H1 (cell line): ENCODE measurements at regions not wholly inside any gene's neighbourhood (a gene's known extent, or its start where the extent isn't known, plus 50 kb on each side); places are given as distances from the start of the nearest gene placed in this dataset.

Source experiments
- CTCF ChIA-PET: fragments of 300-600 bp; sonication (Branson Sonifier 250); formaldehyde crosslinking; loops from one replicate; lab custom pipeline; 2021; ENCODE audit not compliant: partially characterized antibody; lab: Charles Lee
- POLR2A ChIA-PET: fragments of 300-600 bp; sonication (Branson Sonifier 250); formaldehyde crosslinking; loops from one replicate; lab custom pipeline; 2021; ENCODE audit warnings: inconsistent platforms; ENCODE audit not compliant: partially characterized antibody; lab: Charles Lee
- DNase-seq, 2 experiments: peaks; one replicate each; pipeline versions ENCODE4 v3.0.0 to v3.0.0-alpha.2; 2010 to 2022; ENCODE audit warnings: low spot score in 2 of 2, low read depth in 1 of 2, mixed read lengths in 1 of 2
- FAIRE-seq: peaks from 2 replicates; lab custom pipeline; 2011; peaks lifted over from hg19 to GRCh38; lab: Jason Lieb, UNC
- H2AFZ ChIP-seq: 2 replicates; pipeline ENCODE4 v1.8.1; 2012; ENCODE audit warnings: low read length, inconsistent platforms
- H2AK5ac ChIP-seq: 2 replicates; pipeline ENCODE4 v1.6.1; 2013; ENCODE audit warnings: low read depth, low read length
- H2BK120ac ChIP-seq: replicated peaks from 2 replicates; pipeline ENCODE3; 2013; ENCODE audit warnings: low read depth, low read length, inconsistent platforms
- H2BK12ac ChIP-seq: 2 replicates; pipeline ENCODE4 v1.6.1; 2013; ENCODE audit warnings: low read depth, low read length
- H2BK15ac ChIP-seq: 2 replicates; pipeline ENCODE4 v1.6.1; 2013; ENCODE audit warnings: low read length
- H2BK20ac ChIP-seq: 2 replicates; pipeline ENCODE4 v1.6.1; 2013; ENCODE audit warnings: low read length
- H2BK5ac ChIP-seq: 2 replicates; pipeline ENCODE4 v1.6.1; 2013; ENCODE audit warnings: low read depth, low read length
- H3K14ac ChIP-seq: 2 replicates; pipeline ENCODE4 v1.6.1; 2013; ENCODE audit warnings: inconsistent platforms; ENCODE audit not compliant: insufficient read length
- H3K18ac ChIP-seq: 2 replicates; pipeline ENCODE4 v1.6.1; 2013; ENCODE audit warnings: low read length; ENCODE audit errors: extremely low read depth
- H3K23ac ChIP-seq: 2 replicates; pipeline ENCODE4 v1.6.1; 2013; ENCODE audit warnings: inconsistent platforms; ENCODE audit not compliant: insufficient read length
- H3K23me2 ChIP-seq: 2 replicates; pipeline ENCODE4 v1.6.1; 2013; ENCODE audit warnings: low read depth, low read length
- H3K27ac ChIP-seq: 2 replicates; pipeline ENCODE4 v1.6.1; 2011; ENCODE audit warnings: low read depth, low read length, inconsistent platforms
- H3K27me3 ChIP-seq, 4 experiments: replicated peaks in 1 of 4; 1 replicate in 1 of 4; 2 replicates in 3 of 4; pipeline versions ENCODE4 v1.6.1 to v1.8.1; 2011 to 2013; ENCODE audit warnings: low read length in 3 of 4, mild to moderate bottlenecking in 3 of 4, inconsistent platforms in 2 of 4, mixed read lengths in 2 of 4, moderate library complexity in 1 of 4; ENCODE audit not compliant: control insufficient read depth in 3 of 4, insufficient read depth in 3 of 4; ENCODE audit errors: extremely low read depth in 1 of 4
- H3K36me3 ChIP-seq, 4 experiments: 2 replicates each; pipeline versions ENCODE4 v1.6.1 to v1.8.1; 2011 to 2013; ENCODE audit warnings: mild to moderate bottlenecking in 4 of 4, low read length in 3 of 4, moderate library complexity in 2 of 4, control low read depth in 1 of 4, inconsistent platforms in 1 of 4; ENCODE audit not compliant: insufficient read depth in 4 of 4, control insufficient read depth in 2 of 4
- H3K4ac ChIP-seq: replicated peaks from 2 replicates; pipeline ENCODE3; 2013; ENCODE audit warnings: low read length, low read depth, mixed read lengths, inconsistent platforms; ENCODE audit not compliant: insufficient read length
- H3K4me1 ChIP-seq, 4 experiments: replicated peaks in 1 of 4; 1 replicate in 1 of 4; 2 replicates in 3 of 4; pipeline versions ENCODE4 v1.6.1 to v1.8.1; 2011 to 2013; ENCODE audit warnings: low read length in 3 of 4, inconsistent platforms in 2 of 4, mixed read lengths in 1 of 4; ENCODE audit not compliant: insufficient read depth in 4 of 4, control insufficient read depth in 3 of 4
- H3K4me2 ChIP-seq, 2 experiments: 2 replicates each; pipeline versions ENCODE4 v1.6.1 to v1.8.1; 2011 to 2013; ENCODE audit warnings: low read depth in 2 of 2, low read length in 2 of 2, control low read depth in 1 of 2, inconsistent platforms in 1 of 2, mild to moderate bottlenecking in 1 of 2; ENCODE audit not compliant: insufficient read depth in 1 of 2
- H3K4me3 ChIP-seq, 4 experiments: fragments of 200-600, 300-600 bp in 1 of 4; sonication (generic), shearing (Covaris generic), sonication (Bioruptor Twin) in 1 of 4; 2 replicates each; pipeline versions ENCODE4 v1.5.1 to v1.8.1; 2011 to 2016; ENCODE audit warnings: low read length in 4 of 4, low read depth in 3 of 4, control low read depth in 2 of 4, inconsistent platforms in 2 of 4, mild to moderate bottlenecking in 2 of 4, mixed read lengths in 1 of 4, moderate library complexity in 1 of 4; ENCODE audit not compliant: insufficient read depth in 2 of 4; ENCODE audit errors: extremely low read depth in 1 of 4
- H3K56ac ChIP-seq: replicated peaks from 2 replicates; pipeline ENCODE3; 2013; ENCODE audit warnings: low read depth, mild to moderate bottlenecking, mixed read lengths, low read length, inconsistent platforms; ENCODE audit not compliant: insufficient read length
- H3K79me1 ChIP-seq: 2 replicates; pipeline ENCODE4 v1.6.1; 2013; ENCODE audit warnings: low read depth, low read length, control low read depth
- H3K79me2 ChIP-seq, 2 experiments: 2 replicates each; pipeline versions ENCODE4 v1.6.1 to v1.8.1; 2012 to 2013; ENCODE audit warnings: low read length in 2 of 2, mild to moderate bottlenecking in 2 of 2, inconsistent platforms in 1 of 2; ENCODE audit not compliant: insufficient read depth in 2 of 2, control insufficient read depth in 1 of 2
- H3K9ac ChIP-seq, 4 experiments: replicated peaks in 1 of 4; 1 replicate in 1 of 4; 2 replicates in 3 of 4; pipeline versions ENCODE4 v1.6.1 to v1.8.1; 2011 to 2013; ENCODE audit warnings: low read depth in 3 of 4, low read length in 3 of 4, control low read depth in 2 of 4, mild to moderate bottlenecking in 2 of 4, moderate library complexity in 2 of 4, inconsistent platforms in 1 of 4; ENCODE audit errors: extremely low read depth in 1 of 4
- H3K9me3 ChIP-seq, 2 experiments: 2 replicates each; pipeline versions ENCODE4 v1.6.1 to v1.8.1; 2012 to 2013; ENCODE audit warnings: mild to moderate bottlenecking in 2 of 2, moderate library complexity in 2 of 2, control low read depth in 1 of 2, inconsistent platforms in 1 of 2, low read depth in 1 of 2, low read length in 1 of 2, mixed read lengths in 1 of 2; ENCODE audit not compliant: insufficient read depth in 2 of 2
- H4K20me1 ChIP-seq, 2 experiments: replicated peaks in 1 of 2; 2 replicates each; pipeline versions ENCODE3 to v1.8.1; 2011 to 2013; ENCODE audit warnings: inconsistent platforms in 2 of 2, low read length in 2 of 2, mild to moderate bottlenecking in 1 of 2; ENCODE audit not compliant: insufficient read depth in 2 of 2, control insufficient read depth in 1 of 2
- H4K5ac ChIP-seq: 2 replicates; pipeline ENCODE4 v1.6.1; 2013; ENCODE audit warnings: low read length, low read depth, mixed read lengths, inconsistent platforms; ENCODE audit not compliant: insufficient read length
- H4K8ac ChIP-seq: 2 replicates; pipeline ENCODE4 v1.8.0; 2013; ENCODE audit warnings: mild to moderate bottlenecking, moderate library complexity, low read length, inconsistent platforms; ENCODE audit not compliant: insufficient read depth; ENCODE audit errors: extremely low read depth
- H4K91ac ChIP-seq: replicated peaks from 2 replicates; pipeline ENCODE3; 2013; ENCODE audit warnings: low read length, mixed read lengths, inconsistent platforms; ENCODE audit not compliant: insufficient read length
- BCL11A ChIP-seq, 2 experiments: IDR thresholded peaks; one replicate each; pipeline ENCODE4 v1.6.1; 2011; ENCODE audit warnings: low read depth in 2 of 2, low read length in 2 of 2, mild to moderate bottlenecking in 2 of 2
- CHD2 ChIP-seq: IDR thresholded peaks from 2 replicates; pipeline ENCODE4 v1.6.1; 2012; ENCODE audit warnings: low read length, improper control_type of control experiment
- CTBP2 ChIP-seq: IDR thresholded peaks from 2 replicates; pipeline ENCODE4 v1.7.0; 2011; ENCODE audit warnings: borderline replicate concordance, mild to moderate bottlenecking, moderate library complexity, mixed read lengths, low read length; ENCODE audit not compliant: insufficient read depth, insufficient read length
- E2F6 ChIP-seq: IDR thresholded peaks from 2 replicates; pipeline ENCODE4 v1.6.1; 2012; ENCODE audit warnings: inconsistent platforms
- EP300 ChIP-seq, 2 experiments: IDR thresholded peaks; 1 replicate in 1 of 2; 2 replicates in 1 of 2; pipeline ENCODE4 v1.6.1; 2011 to 2012; ENCODE audit warnings: low read depth in 2 of 2, low read length in 2 of 2, mild to moderate bottlenecking in 2 of 2, borderline replicate concordance in 1 of 2, inconsistent platforms in 1 of 2, moderate library complexity in 1 of 2
- KDM1A ChIP-seq: fragments of 200-600, 300-600 bp; sonication (generic); IDR thresholded peaks from 2 replicates; pipeline ENCODE4 v1.7.1; 2016; ENCODE audit warnings: mild to moderate bottlenecking, low read length, borderline replicate concordance
- NRF1 ChIP-seq: IDR thresholded peaks from 2 replicates; pipeline ENCODE4 v1.6.1; 2011; ENCODE audit warnings: mild to moderate bottlenecking, low read depth, low read length, improper control_type of control experiment
- RAD21 ChIP-seq, 2 experiments: IDR thresholded peaks in 1 of 2; conservative IDR thresholded peaks in 1 of 2; 2 replicates each; pipeline ENCODE4 v1.6.1; 2011; ENCODE audit warnings: low read depth in 2 of 2, low read length in 2 of 2, improper control_type of control experiment in 1 of 2, inconsistent platforms in 1 of 2, mild to moderate bottlenecking in 1 of 2, moderate library complexity in 1 of 2
- SAP30 ChIP-seq: fragments of 300-600 bp; sonication (generic); IDR thresholded peaks from 2 replicates; pipeline ENCODE4 v1.7.1; 2012; ENCODE audit warnings: low read length, moderate library complexity, mild to moderate bottlenecking, inconsistent platforms; ENCODE audit not compliant: insufficient read depth, insufficient replicate concordance
- SIRT6 ChIP-seq: IDR thresholded peaks from one replicate; pipeline ENCODE4 v1.7.1; 2012; ENCODE audit warnings: low read length, inconsistent platforms
- TCF12 ChIP-seq: IDR thresholded peaks from 2 replicates; pipeline ENCODE4 v1.6.1; 2011; ENCODE audit warnings: low read depth, mild to moderate bottlenecking, low read length
- USF2 ChIP-seq: IDR thresholded peaks from 2 replicates; pipeline ENCODE4 v1.6.1; 2011; ENCODE audit warnings: low read length, improper control_type of control experiment
- WGBS, 2 experiments: shearing (Covaris generic) in 1 of 2; methylation state at CpG; one replicate each; pipeline versions ENCODE4 v1.1.6 to v1.1.7; 2013 to 2015; ENCODE audit warnings: low lambda C conversion rate in 2 of 2, mixed read lengths in 2 of 2, inconsistent platforms in 1 of 2, low coverage in 1 of 2, missing lambda C conversion rate in 1 of 2; ENCODE audit not compliant: insufficient replicate concordance in 2 of 2, insufficient coverage in 1 of 2, insufficient read length in 1 of 2; ENCODE audit errors: extremely low coverage in 1 of 2, missing lambda C conversion rate in 1 of 2; 5-methylcytosine and 5-hydroxymethylcytosine counted together

- H4K5ac ChIP-seq = no peak overlapping the region
- H2BK15ac ChIP-seq = no peak overlapping the region
- FAIRE-seq = no peak
- no peak overlapping the region for H4K91ac ChIP-seq
- H4K8ac ChIP-seq = no peak overlapping the region
- no peaks in the 10 kb centered on the region for H4K20me1 ChIP-seq
- no peak overlapping the region for H3K56ac ChIP-seq
- H3K9ac ChIP-seq = no peak overlapping the region
- H2BK5ac ChIP-seq = no peak overlapping the region
- ChIA-PET POLR2A (no interaction called here), CTCF (interaction anchor here (0.6 to 0.7 kb wide), 2 partner anchors 85 to 298 kb away, joined by 3 to 5 read pairs; no protein-coding TSS in a partner anchor)
- no peaks in the 10 kb centered on the region for H3K79me2 ChIP-seq
- H3K4me3 ChIP-seq = no peak overlapping the region
- no peaks in the 10 kb centered on the region for H3K79me1 ChIP-seq
- H3K23ac ChIP-seq = no peak overlapping the region
- no peak overlapping the region for H2BK12ac ChIP-seq
- H2BK20ac ChIP-seq = no peak overlapping the region
- H2AFZ ChIP-seq = no peak overlapping the region
- no peak overlapping the region for H3K4me2 ChIP-seq
- H3K27ac ChIP-seq = no peak overlapping the region
- DNase-seq = no peak
- H3K36me3 ChIP-seq = no peaks in the 10 kb centered on the region
- H3K4me1 ChIP-seq = no peaks in the 10 kb centered on the region; a peak in 1 of 7 replicates
- H3K9me3 ChIP-seq = peaks cover 9 to 13% of the 10 kb centered on the region in 2 experiments; a peak in 3 of 4 replicates
- 94% methylated on average over 6 of the region's 6 CpGs; no CpG with 5 or more reads in 1 of the 2 experiments for WGBS, 2 experiments
- H3K4ac ChIP-seq = no peak overlapping the region
- no peak overlapping the region for H3K14ac ChIP-seq
- no peak overlapping the region for H2AK5ac ChIP-seq
- H3K23me2 ChIP-seq = peaks cover 2% of the 10 kb centered on the region; the same call in 1 of the 2 replicates
- H2BK120ac ChIP-seq = no peak overlapping the region
- H3K18ac ChIP-seq = no peak overlapping the region
- H3K27me3 ChIP-seq = no peaks in the 10 kb centered on the region
- TF ChIP-seq CHD2 = no peak
- TF ChIP-seq KDM1A = no peak
- TF ChIP-seq E2F6 = no peak
- no peak for TF ChIP-seq SIRT6
- no peak for TF ChIP-seq BCL11A (IDR thresholded peaks at IDR 0.05; ENCODE audit: low read depth in 2 of 2, low read length in 2 of 2)
- TF ChIP-seq USF2 = no peak
- no peak for TF ChIP-seq NRF1
- TF ChIP-seq SAP30 = no peak
- no peak for TF ChIP-seq CTBP2
- TF ChIP-seq TCF12 = no peak
- no peak for TF ChIP-seq RAD21 (IDR thresholded peaks at IDR 0.05 in 1 of 2, conservative IDR thresholded peaks at IDR 0.05 in 1 of 2; ENCODE audit: low read depth in 2 of 2, low read length in 2 of 2)
- no peak for TF ChIP-seq EP300 (IDR thresholded peaks at IDR 0.05; ENCODE audit: borderline replicate concordance in 1 of 2, low read depth in 2 of 2, low read length in 2 of 2)
These were observed 117.2 kb downstream of the OR2K2 start for GRCh38 chr9:111212874-111213273.
